ENCODE measurements at regions not wholly inside any gene's neighbourhood (a gene's known extent, or its start where the extent isn't known, plus 50 kb on each side); places are given as distances from the start of the nearest gene placed in this dataset.
"Not testable (repeated sequence)": the region's sequence is repeated elsewhere in the genome, so short reads cannot be mapped to it uniquely, and the experiment has no call there.

DNA sequence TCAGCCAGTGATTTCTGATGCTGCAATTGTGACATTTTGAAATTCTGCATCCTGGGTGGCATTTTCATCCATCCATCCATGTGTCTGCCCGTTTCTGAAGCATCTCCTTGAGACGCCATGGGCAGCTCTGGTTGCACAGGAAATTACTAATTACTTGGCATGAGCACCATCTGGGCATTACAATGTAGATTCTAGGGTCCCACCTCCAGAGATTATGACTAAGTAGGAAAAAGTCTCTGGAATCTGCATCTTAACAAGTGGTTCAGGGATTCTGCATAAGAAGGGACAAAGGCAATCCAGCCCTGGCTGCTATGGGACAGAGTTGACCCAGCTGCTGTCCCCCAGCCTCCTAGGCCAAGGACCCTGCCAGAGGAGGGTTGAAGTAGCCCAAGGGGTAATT lies 65.3 kb downstream of the CUZD1 start:
- TF ChIP-seq, protein P1, sequence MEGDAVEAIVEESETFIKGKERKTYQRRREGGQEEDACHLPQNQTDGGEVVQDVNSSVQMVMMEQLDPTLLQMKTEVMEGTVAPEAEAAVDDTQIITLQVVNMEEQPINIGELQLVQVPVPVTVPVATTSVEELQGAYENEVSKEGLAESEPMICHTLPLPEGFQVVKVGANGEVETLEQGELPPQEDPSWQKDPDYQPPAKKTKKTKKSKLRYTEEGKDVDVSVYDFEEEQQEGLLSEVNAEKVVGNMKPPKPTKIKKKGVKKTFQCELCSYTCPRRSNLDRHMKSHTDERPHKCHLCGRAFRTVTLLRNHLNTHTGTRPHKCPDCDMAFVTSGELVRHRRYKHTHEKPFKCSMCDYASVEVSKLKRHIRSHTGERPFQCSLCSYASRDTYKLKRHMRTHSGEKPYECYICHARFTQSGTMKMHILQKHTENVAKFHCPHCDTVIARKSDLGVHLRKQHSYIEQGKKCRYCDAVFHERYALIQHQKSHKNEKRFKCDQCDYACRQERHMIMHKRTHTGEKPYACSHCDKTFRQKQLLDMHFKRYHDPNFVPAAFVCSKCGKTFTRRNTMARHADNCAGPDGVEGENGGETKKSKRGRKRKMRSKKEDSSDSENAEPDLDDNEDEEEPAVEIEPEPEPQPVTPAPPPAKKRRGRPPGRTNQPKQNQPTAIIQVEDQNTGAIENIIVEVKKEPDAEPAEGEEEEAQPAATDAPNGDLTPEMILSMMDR (IDR thresholded peaks at IDR 0.05), result no peak
- Mint-ChIP-seq H3K9me3 (no peaks in the 10 kb centered on the region), H3K4me3 (no peak overlapping the region), H3K36me3 (ENCODE audit: low read depth) (no peaks in the 10 kb centered on the region), H3K27ac (no peak overlapping the region), H3K4me1 (no peaks in the 10 kb centered on the region), H3K27me3 (ENCODE audit: low read depth, poor library complexity) (peaks cover 22% of the 10 kb centered on the region)
- no peak for DNase-seq

DNA sequence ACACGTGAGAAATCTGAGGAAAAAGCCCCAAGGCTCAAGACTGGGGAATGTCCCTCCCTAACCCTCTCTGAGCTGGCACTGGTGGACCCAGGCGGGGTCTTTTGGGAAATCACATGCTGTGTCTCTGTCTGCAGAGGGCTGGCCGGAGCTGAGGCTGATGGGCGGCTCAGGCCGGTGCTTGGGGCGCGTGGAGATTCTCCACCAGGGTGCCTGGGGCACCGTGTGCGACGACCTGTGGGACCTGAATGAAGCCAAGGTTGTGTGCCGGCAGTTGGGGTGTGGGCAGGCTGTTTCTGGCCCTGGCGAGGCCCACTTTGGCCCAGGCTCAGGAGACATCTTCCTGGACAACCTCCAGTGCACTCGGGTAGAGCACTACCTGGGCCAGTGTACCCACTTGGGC lies 65.7 kb downstream of the CUZD1 start:
- no peaks in the 10 kb centered on the region for H3K9me3 Mint-ChIP-seq
- H3K4me3 Mint-ChIP-seq, result no peak overlapping the region
- H3K27ac Mint-ChIP-seq, result no peak overlapping the region
- DNase-seq, result no peak
- H3K36me3 Mint-ChIP-seq (ENCODE audit: low read depth), result no peaks in the 10 kb centered on the region
- TF ChIP-seq, protein P1 (IDR thresholded peaks at IDR 0.05), result no peak
- peaks cover 22% of the 10 kb centered on the region for H3K27me3 Mint-ChIP-seq (ENCODE audit: low read depth, poor library complexity)
- no peaks in the 10 kb centered on the region for H3K4me1 Mint-ChIP-seq

DNA sequence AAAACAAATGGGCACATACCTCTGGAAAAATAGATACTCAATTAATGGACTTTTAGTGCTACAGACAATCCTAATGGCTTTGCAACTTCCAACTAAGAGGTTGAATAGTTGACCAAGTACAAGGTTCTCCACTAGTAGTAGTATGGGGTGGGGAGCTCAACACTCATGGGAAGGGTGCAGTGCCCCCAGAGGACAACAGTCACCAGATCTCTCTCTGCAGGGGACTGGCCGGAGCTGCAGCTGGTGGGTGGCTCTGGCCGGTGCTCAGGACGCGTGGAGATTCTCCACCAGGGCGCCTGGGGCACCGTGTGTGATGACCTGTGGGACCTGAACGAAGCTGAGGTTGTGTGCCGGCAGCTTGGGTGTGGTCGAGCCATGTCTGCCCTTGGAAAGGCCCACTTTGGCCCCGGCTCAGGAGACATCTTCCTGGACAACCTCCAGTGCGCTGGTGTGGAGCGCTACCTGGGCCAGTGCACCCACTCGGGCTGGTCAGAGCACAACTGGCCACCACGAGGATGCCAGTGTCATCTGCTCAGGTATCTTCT lies 68.1 kb downstream of the CUZD1 start:
- TF ChIP-seq, protein P1 (IDR thresholded peaks at IDR 0.05), result no peak
- Mint-ChIP-seq H3K4me3 (no peak overlapping the region), H3K27me3 (ENCODE audit: low read depth, poor library complexity) (peaks cover 14% of the 10 kb centered on the region), H3K36me3 (ENCODE audit: low read depth) (no peaks in the 10 kb centered on the region), H3K9me3 (no peaks in the 10 kb centered on the region), H3K27ac (no peak overlapping the region), H3K4me1 (no peaks in the 10 kb centered on the region)
- DNase-seq, result no peak

DNA sequence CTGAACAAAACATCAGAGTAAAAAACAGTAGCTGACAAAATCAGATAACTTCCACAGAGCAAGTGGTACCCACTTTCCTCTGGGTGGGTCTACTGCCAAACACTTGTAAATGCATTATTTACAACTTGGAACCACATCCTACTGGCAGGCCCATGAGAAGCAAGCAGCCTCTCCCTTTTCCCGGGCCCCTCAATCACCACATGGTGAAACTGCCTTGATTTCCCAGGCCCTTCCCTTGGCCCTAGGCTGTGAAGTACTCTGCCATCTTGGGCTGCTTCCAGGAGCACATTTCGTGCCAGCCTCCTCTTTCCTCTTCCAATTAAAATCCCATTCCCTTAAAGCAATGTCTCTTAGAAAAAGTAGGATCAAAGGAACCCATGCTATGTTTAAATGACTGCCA lies 71.4 kb downstream of the CUZD1 start:
- H3K9me3 Mint-ChIP-seq, result no peaks in the 10 kb centered on the region
- no peak for DNase-seq
- TF ChIP-seq, protein P1 (IDR thresholded peaks at IDR 0.05), result no peak
- no peak overlapping the region for H3K27ac Mint-ChIP-seq
- H3K4me1 Mint-ChIP-seq, result no peaks in the 10 kb centered on the region
- H3K27me3 Mint-ChIP-seq (ENCODE audit: low read depth, poor library complexity), result peaks cover 5% of the 10 kb centered on the region
- no peaks in the 10 kb centered on the region for H3K36me3 Mint-ChIP-seq (ENCODE audit: low read depth)
- no peak overlapping the region for H3K4me3 Mint-ChIP-seq

DNA sequence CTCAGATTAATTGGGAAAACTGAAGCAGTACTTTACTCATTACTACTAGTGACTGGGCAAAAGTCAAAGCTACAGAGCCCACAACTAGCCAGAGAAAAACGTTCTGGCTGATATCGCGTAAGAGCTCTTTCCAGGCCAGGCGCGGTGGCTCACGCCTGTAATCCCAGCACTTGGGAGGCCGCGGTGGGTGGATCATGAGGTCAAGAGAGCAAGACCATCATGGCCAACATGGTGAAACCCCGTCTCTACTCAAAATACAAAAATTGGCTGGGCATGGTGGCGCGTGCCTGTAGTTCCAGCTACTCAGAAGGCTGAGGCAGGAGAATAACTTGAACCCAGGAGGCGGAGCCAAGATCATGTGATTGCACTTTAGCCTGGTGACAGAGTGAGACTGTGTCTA lies 71.8 kb upstream of the C10orf120 start:
- H3K27me3 Mint-ChIP-seq (ENCODE audit: low read depth, poor library complexity); H3K27ac Mint-ChIP-seq; H3K4me1 Mint-ChIP-seq; H3K9me3 Mint-ChIP-seq; DNase-seq; H3K4me3 Mint-ChIP-seq; H3K36me3 Mint-ChIP-seq (ENCODE audit: low read depth): not testable (repeated sequence)

DNA sequence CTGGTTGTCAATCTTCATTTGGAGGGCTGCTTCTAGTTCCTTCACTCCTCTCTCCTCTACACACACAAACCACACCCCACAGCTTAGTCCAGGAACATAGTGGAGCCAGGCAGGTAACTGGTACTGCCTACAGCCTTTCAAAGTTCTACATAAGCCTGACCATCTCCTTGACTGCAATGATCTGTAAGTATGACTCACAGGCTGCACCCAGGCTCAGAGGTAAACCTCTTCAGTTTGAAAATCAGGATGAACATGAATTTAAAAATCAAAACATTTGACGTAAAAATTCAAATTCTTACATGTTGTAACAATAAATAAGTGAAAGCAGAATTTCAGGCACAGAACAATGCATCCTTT lies 68.7 kb upstream of the C10orf120 start:
- no peak overlapping the region for H3K27ac Mint-ChIP-seq
- peaks cover 2% of the 10 kb centered on the region for H3K9me3 Mint-ChIP-seq
- TF ChIP-seq, protein P1 (IDR thresholded peaks at IDR 0.05), result no peak
- no peak for DNase-seq
- peaks cover 10% of the 10 kb centered on the region for H3K27me3 Mint-ChIP-seq (ENCODE audit: low read depth, poor library complexity)
- H3K4me1 Mint-ChIP-seq, result no peaks in the 10 kb centered on the region
- no peaks in the 10 kb centered on the region for H3K36me3 Mint-ChIP-seq (ENCODE audit: low read depth)
- H3K4me3 Mint-ChIP-seq, result no peak overlapping the region
